ENCODE measurements at regions not wholly inside any gene's neighbourhood (a gene's known extent, or its start where the extent isn't known, plus 50 kb on each side); places are given as distances from the start of the nearest gene placed in this dataset.
A peak's percentile ranks its signal among the peaks of the same experiment; 100 is the strongest.

GRCh38 chr2:55107436-55107835 lies 57.2 kb upstream of the RTN4 start:
- H3K4me3 ChIP-seq (ENCODE audit: low read depth in 2 of 2, low read length in 1 of 2): no peak overlapping the region
- peaks cover 41% of the 10 kb centered on the region for H3F3A ChIP-seq (replicated peaks; ENCODE audit: insufficient read depth)
- peak overlapping the region; percentile 6; the same call in 1 of the 2 replicates for H3K9ac ChIP-seq
- peak overlapping the region; percentile 38; the same call in 1 of the 2 replicates for H2AFZ ChIP-seq (ENCODE audit: low read depth)
- H4K20me1 ChIP-seq (ENCODE audit: insufficient read depth): no peaks in the 10 kb centered on the region
- no peaks in the 10 kb centered on the region for H3K79me2 ChIP-seq (ENCODE audit: insufficient read depth)
- no peaks in the 10 kb centered on the region for H3K9me2 ChIP-seq
- H3K27ac ChIP-seq (ENCODE audit: low read depth in 2 of 2, low read length in 1 of 2): peak overlapping the region; percentile 63 to 65; a peak in 3 of 4 replicates
- peaks cover 20 to 65% of the 10 kb centered on the region in 2 experiments for H3K4me1 ChIP-seq (ENCODE audit: control insufficient read depth in 1 of 2, insufficient read depth in 2 of 2, low read depth in 1 of 2, low read length in 1 of 2)
- no peak overlapping the region for H3K4me2 ChIP-seq
- POLR2A ChIA-PET: no interaction called here
- H3K9me3 ChIP-seq: no peaks in the 10 kb centered on the region
- no peaks in the 10 kb centered on the region for H3K27me3 ChIP-seq (ENCODE audit: insufficient read depth)
- TF ChIP-seq GATA2 (CRISPR knock-in tag; IDR thresholded peaks at IDR 0.05) (peak; percentile 43; the same call in 1 of the 2 replicates), EP300 (IDR thresholded peaks at IDR 0.05; ENCODE audit: borderline replicate concordance in 1 of 2, low read depth in 1 of 2, low read length in 1 of 2) (peak; percentile 41; a peak in 1 of 4 replicates), TAF1 (IDR thresholded peaks at IDR 0.05; ENCODE audit: borderline replicate concordance, low read depth, low read length) (no peak), REST (IDR thresholded peaks at IDR 0.05; ENCODE audit: low read depth, low read length) (no peak), MAX (IDR thresholded peaks at IDR 0.05; ENCODE audit: low read depth) (no peak), JUND (IDR thresholded peaks at IDR 0.05) (peak; percentile 4; the same call in 1 of the 2 replicates), TCF12 (IDR thresholded peaks at IDR 0.05) (peak; percentile 48), RXRA (IDR thresholded peaks at IDR 0.05; ENCODE audit: borderline replicate concordance, low read depth) (peak; percentile 31; the same call in 1 of the 2 replicates), NRF1 (IDR thresholded peaks at IDR 0.05; ENCODE audit: low read depth, low read length) (no peak), TEAD4 (IDR thresholded peaks at IDR 0.05; ENCODE audit: borderline replicate concordance, insufficient read depth) (0 out of 2 replicates have a peak, but pooled peaks have one; percentile 46), PBX3 (IDR thresholded peaks at IDR 0.05) (no peak), RCOR1 (IDR thresholded peaks at IDR 0.05; ENCODE audit: low read length) (peak; percentile 75)
- DNase-seq: peak; percentile 33
- no peaks in the 10 kb centered on the region for H3K36me3 ChIP-seq (replicated peaks in 1 of 2; ENCODE audit: control insufficient read depth in 1 of 2, insufficient read depth in 2 of 2, low read length in 1 of 2)
- CTCF ChIA-PET: no interaction called here

GRCh38 chr2:55106148-55106547 lies 55.9 kb upstream of the RTN4 start:
- Histone ChIP-seq H3F3A (replicated peaks; ENCODE audit: insufficient read depth) (peaks cover 53% of the 10 kb centered on the region), H3K36me3 (replicated peaks in 1 of 2; ENCODE audit: control insufficient read depth in 1 of 2, insufficient read depth in 2 of 2, low read length in 1 of 2) (no peaks in the 10 kb centered on the region), H3K27ac (ENCODE audit: low read depth in 2 of 2, low read length in 1 of 2) (peak overlapping the region in 1 of 2 experiments; percentile 63; a peak in 2 of 4 replicates), H3K4me2 (no peak overlapping the region; the same call in 1 of the 2 replicates), H3K4me3 (ENCODE audit: low read depth in 2 of 2, low read length in 1 of 2) (no peak overlapping the region), H3K9ac (peak overlapping the region; percentile 19; the same call in 1 of the 2 replicates), H3K9me3 (no peaks in the 10 kb centered on the region), H3K27me3 (ENCODE audit: insufficient read depth) (no peaks in the 10 kb centered on the region), H2AFZ (ENCODE audit: low read depth) (no peak overlapping the region), H3K79me2 (ENCODE audit: insufficient read depth) (no peaks in the 10 kb centered on the region), H3K4me1 (ENCODE audit: control insufficient read depth in 1 of 2, insufficient read depth in 2 of 2, low read depth in 1 of 2, low read length in 1 of 2) (peaks cover 12 to 62% of the 10 kb centered on the region in 2 experiments), H4K20me1 (ENCODE audit: insufficient read depth) (no peaks in the 10 kb centered on the region), H3K9me2 (no peaks in the 10 kb centered on the region)
- 44% methylated on average over 1 of the region's 1 CpG for WGBS (ENCODE audit: low lambda C conversion rate)
- no peak for DNase-seq
- ChIA-PET CTCF (interaction anchor here (0.6 kb wide), 2 partner anchors 71 to 120 kb away, joined by 3 read pairs; no protein-coding TSS in a partner anchor), POLR2A (interaction anchor here (0.7 kb wide), 1 partner anchor 31 kb away, joined by 5 read pairs; no protein-coding TSS in a partner anchor)
- no peak for TF ChIP-seq SMC3 (IDR thresholded peaks at IDR 0.05; ENCODE audit: low read depth, low read length)
- TF ChIP-seq TAF1 (IDR thresholded peaks at IDR 0.05; ENCODE audit: borderline replicate concordance, low read depth, low read length): no peak
- TF ChIP-seq PBX3 (IDR thresholded peaks at IDR 0.05): no peak
- no peak for TF ChIP-seq USF1 (IDR thresholded peaks at IDR 0.05; ENCODE audit: borderline replicate concordance, low read depth)
- TF ChIP-seq TCF12 (IDR thresholded peaks at IDR 0.05): no peak
- TF ChIP-seq SIN3A (IDR thresholded peaks at IDR 0.05; ENCODE audit: borderline replicate concordance, low read depth, low read length): no peak
- TF ChIP-seq ELF1 (IDR thresholded peaks at IDR 0.05): no peak
- no peak for TF ChIP-seq USF2 (IDR thresholded peaks at IDR 0.05; ENCODE audit: borderline replicate concordance, low read depth, low read length)
- no peak for TF ChIP-seq FOSL2 (IDR thresholded peaks at IDR 0.05; ENCODE audit: borderline replicate concordance, low read depth)
- no peak for TF ChIP-seq NFIC (IDR thresholded peaks at IDR 0.05; ENCODE audit: borderline replicate concordance)
- TF ChIP-seq POLR2AphosphoS5 (IDR thresholded peaks at IDR 0.05; ENCODE audit: low read depth, low read length): no peak
- no peak for TF ChIP-seq RXRA (IDR thresholded peaks at IDR 0.05; ENCODE audit: borderline replicate concordance, low read depth)

All from SK-N-SH (cell line).